NCI-H2227 (cell line): ENCODE measurements at regions not wholly inside any gene's neighbourhood (a gene's known extent, or its start where the extent isn't known, plus 50 kb on each side); places are given as distances from the start of the nearest gene placed in this dataset.
"Not testable (repeated sequence)": the region's sequence is repeated elsewhere in the genome, so short reads cannot be mapped to it uniquely, and the experiment has no call there.

Experiments
- DNase-seq: peaks from one replicate; lab custom pipeline; 2025; ENCODE audit not compliant: unreplicated experiment; lab: John Stamatoyannopoulos, UW

DNA sequence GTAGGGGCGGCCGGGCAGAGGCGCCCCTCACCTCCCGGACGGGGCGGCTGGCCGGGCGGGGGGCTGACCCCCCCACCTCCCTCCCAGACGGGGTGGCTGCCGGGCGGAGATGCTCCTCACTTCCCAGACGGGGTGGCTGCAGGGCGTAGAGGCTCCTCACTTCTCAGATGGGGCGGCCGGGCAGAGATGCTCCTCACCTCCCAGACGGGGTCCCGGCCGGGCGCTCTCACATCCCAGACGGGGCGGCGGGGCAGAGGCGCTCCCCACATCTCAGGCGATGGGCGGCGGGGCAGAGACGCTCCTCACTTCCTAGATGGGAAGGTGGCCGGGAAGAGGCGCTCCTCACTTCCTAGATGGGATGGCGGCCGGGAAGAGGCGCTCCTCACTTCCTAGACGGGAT lies 232.2 kb upstream of the PRDM1 start:
- DNase-seq = not testable (repeated sequence)

DNA sequence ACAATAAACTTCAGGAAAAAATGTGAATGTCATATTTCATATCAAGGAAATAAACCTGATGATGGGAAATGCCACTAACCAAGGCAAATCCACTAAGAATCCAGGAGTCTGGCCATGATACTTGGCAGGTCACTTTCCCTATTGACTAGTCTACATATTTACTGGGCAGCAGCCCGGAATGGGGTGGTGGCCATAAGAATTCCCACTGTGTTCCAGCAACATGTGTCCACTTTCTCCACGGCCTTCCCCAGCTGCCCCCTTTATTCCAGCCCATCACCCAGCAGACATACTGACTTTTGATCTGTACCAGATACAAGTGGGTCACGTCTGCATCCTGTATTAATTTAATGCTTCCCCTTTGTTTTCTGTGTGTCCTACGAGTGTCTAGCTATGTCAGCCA lies 234.5 kb upstream of the PRDM1 start:
- DNase-seq = no peak

DNA sequence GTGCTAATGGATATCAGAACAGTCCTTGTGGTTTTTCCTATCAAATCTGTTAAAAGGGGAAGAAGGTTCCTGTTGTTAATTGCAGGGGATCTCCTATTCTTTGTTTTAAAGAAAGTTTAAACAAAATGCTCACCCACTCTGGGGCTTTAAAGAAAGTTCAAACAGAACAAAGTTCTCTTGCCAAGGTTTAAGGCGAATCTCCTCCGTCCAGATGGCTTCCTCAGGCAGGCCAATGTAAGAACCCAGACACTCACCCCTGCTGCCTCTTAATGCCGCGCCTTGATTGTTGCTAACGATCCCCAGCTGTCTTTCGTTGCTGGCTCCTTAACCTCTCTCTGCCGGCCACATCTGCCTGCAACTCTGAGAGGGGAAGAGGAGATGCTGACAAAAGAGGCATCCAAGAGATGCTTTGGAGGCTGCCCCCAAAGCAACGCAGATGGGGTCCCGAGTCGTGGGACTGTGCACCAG lies 235.0 kb upstream of the PRDM1 start:
- DNase-seq = no peak

DNA sequence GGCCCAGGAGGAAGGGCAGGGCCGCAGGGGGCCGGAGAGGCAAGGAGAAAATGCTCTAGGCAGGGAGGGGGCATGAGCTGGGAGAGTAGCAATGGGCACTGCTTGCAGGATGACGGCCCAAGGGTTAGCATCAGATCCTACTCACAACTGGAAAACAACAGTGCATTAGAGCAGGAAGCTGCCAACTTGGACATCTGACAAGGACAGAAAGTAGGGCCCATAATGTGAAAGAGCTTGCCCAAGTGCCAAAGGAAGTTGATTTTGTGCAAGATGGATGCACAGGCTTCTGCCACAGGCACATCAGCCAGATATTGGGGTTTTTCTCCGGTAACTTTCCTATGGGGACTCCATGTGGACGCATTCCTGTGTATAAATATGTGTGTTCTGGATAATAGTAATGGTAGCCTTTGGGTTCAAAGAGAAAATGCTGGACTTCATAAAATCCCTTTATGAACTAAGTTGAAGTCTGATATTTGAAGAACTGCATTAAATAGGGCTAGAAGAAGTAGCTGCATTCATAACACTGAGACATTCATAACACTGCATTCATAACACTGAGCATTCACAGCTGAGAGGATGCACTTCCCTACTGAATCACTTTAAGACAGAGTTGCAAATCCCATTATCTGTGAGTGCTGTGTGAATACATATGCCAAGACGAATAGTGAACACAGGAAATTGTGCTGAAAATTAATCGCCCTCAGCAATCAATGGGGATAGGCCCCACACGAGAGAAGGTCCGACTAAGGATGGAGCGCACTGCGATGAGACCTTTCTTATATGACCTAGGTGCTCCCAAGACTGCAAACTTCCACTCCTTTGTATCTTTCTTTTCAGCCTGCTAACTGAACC lies 235.6 kb upstream of the PRDM1 start:
- no peak for DNase-seq

DNA sequence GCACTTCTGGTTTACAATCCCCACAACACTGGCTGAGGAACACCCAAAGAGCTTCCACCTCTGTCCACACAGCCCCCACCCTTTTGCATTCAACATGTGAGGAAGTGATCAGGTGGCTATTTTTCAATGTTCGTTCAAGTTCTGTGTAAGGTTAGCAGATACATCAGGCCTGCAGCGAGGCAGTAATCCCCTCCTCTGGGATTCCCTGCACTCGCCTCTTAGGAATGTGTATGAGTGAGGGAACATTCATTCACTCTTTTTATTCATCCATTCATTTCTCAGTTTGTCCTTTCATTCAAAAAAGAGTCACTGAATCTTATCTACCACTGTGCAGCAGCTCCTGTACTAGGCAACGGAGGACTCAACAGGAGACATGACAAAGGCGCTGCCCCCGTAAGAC lies 236.4 kb upstream of the PRDM1 start:
- no peak for DNase-seq

DNA sequence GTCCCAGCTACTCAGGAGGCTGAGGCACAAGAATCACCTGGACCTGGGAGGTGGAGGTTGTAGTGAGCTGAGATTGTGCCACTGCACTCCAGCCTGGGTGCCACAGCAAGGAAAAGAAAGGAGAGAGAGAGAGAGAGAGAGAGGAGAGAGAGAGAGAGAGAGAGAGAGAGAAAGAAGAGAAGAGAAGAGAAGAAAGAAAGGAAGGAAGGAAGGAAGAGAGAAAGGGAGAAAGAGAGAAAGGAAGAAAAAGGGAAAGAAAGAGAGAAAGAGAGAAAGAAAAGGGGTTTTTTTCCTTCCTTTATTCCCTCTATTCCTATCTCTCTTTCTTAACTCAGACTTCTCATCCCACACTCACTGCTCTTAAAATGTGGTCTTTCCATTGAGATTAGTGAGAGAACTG lies 238.7 kb upstream of the PRDM1 start:
- no peak for DNase-seq

DNA sequence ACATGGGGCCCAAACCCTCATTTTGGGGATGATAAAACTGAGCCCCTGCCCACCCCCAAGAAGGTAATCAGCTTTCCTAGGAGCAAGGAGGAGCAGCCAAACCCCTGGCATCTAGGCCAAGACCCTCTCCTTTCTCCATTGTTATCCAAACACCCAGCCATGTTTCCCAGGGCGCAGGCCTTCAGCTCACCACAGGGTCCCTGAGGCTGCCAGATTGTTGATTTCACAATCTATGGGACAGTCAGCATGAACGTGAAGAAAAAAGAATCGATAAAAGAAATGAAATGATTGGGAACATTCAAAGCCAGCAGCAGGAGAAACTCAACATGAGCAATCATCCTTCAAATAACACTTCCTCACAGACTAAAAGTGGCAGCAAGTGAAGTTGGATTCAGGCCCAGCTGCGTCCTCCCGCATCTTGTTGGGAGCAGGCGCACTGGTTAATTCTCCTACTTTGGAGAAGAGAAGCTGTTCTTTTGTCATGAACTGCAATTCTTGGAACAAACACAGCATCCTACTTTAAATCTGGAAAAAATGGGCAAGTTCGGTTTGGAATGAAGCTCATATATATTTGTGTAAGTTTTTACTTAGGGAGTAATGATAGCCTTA lies 241.8 kb upstream of the PRDM1 start:
- no peak for DNase-seq

DNA sequence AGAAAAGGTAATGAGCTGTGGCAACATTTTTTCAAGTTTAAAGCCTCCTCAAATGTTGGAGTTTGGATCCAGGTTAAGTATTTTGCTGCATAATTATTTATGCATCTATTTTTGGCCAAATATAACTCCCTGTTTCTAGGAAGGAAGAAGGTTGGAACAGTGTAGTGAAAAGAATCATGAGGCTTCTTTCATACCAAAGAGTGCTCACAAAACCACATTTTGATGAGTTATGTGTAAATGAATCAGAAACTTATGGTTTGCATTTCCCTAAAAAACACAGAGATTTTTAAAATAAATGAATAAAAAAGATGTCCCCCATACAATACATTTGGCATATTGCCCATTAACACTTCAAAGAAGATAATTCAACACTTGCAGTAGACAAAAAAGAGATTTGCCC lies 246.9 kb upstream of the PRDM1 start:
- no peak for DNase-seq

DNA sequence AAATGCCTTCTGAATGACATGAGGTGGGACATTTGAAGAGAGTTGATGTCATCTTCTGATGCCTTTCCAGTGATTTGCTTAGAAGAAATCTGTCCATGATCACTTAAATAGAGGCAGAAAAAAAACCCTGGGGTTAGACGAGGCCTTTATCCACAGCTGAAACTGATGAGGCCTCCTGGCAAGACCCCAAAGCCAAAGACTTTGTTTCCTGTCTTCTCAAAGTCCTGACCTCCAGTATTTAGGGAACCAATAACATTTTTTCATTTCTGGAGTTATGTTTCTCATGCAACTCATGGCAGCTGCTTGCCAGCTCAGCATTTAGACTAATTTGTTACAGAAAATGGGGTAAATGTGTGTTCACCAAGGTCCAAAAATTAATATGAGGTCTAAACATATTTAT lies 248.0 kb upstream of the PRDM1 start:
- DNase-seq = no peak

DNA sequence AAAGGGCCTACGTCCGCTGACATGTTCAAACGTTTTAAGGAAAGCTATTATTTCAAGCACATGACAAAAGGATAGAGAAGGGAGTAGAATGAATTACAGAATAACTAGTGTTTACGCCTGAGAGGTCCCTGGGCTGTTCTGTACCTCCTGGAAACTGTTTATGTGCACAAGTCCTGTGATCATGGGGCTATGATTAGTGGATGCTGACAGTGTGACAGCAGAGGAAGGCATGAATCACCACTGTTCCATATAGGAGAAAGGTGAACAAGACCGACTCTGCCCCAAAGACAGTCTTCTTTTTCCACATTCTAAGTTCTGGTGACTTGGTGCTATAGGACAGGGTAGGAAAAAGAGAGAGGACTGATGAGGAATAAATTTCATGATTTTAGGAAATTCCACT lies 249.2 kb upstream of the PRDM1 start:
- DNase-seq = no peak

DNA sequence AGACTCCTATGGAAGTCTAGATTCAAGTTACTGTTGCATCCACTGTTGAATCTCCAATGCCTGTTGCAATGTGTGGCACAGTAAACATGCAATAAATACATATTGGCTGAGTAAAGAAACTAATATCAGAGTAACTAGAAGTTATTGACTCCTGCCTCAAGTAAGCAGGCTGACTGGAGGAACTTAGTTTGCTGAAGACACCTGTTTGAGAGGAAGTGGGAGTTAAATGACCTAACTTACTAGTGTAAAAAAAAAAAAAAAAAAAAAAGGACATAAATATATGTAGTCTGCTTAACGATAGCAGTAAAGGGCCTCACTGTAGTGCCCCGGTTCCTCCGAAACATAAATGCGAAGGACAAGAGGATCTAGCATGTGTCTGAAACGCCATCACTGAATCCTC lies 249.8 kb upstream of the PRDM1 start:
- no peak for DNase-seq

DNA sequence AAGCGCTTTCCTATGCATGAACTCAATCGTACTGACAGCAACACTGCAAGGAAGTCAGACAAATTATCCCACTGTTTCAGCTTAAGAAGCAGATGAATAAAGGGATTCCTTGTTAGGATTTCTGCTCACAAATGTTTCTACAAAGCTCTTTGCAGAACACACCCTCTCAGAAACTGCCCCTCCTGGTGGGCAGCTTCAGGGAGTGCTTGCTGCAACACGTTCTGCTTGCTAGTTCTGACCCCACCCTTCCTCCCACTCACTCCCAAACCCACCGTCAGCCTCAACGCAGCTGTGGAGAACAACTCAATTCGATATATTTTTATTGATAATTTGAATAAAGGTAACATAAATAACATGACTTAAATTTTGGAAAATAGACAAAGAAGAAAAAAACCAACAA lies 250.8 kb upstream of the PRDM1 start:
- DNase-seq = no peak

DNA sequence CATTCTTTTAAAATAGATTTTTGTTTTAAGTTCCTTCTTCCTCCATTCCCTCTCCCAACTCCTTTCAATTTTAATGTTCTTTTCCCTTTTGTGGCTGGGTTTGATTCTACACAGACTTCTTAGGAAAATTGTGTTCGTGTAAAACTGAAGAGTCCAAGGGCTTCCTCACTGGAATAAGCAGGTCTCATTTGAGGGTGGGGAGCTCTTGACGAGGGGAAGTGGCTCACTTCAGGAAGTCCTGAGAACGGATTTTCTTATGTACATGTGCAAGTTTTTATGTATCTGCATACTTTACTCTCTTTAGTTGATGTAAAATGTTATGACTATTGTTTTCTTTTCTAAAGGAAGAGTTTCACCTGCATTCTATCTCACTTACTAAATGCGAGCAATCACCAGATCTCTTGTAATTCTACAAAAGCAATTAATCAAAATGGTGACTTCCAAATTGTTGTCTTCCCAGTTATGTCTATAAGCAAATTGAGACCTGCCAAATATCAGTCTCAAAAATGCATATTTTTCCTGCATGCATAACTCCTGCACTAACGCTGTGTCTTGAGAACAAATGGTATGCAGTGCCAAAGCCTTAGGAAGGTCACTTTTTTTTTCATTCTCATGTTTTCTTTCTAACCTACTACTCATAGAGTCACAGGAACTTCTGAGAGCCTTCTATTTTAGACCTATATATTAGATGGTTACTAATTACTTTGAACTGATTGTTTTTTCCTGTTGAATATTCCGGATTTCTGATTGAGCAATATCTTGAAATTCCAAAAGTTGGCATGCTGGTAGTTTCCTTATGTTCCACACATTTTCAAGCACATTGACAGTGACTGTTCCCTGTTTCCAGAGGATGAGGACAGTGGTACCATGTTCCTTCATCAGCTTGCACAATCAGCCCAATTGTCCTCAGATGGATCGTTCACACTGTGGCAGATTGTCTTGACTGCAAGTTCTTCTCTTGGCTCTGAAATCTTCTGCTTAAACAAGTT lies 251.9 kb upstream of the PRDM1 start:
- DNase-seq = no peak

DNA sequence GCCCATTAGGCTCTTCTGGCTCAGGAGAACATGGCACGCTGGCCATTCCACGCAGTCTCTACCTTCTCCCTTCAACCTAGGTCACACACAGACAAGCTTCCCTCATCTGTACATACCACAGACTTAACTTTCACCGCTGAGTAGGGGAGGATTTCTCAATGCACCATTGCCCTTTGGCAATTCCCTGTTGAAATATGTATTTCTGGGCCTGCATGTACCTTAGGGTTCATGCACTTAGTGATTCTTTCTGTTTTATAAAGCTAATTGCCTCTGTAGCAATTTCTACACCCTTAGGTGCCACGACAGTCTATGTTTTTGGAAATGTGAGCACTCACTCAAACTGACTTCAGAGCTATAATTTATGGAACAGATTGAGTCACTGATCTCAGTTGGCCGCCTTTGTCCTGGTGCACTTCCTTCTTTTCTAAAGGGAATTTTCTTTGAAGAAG lies 253.8 kb upstream of the PRDM1 start:
- no peak for DNase-seq

DNA sequence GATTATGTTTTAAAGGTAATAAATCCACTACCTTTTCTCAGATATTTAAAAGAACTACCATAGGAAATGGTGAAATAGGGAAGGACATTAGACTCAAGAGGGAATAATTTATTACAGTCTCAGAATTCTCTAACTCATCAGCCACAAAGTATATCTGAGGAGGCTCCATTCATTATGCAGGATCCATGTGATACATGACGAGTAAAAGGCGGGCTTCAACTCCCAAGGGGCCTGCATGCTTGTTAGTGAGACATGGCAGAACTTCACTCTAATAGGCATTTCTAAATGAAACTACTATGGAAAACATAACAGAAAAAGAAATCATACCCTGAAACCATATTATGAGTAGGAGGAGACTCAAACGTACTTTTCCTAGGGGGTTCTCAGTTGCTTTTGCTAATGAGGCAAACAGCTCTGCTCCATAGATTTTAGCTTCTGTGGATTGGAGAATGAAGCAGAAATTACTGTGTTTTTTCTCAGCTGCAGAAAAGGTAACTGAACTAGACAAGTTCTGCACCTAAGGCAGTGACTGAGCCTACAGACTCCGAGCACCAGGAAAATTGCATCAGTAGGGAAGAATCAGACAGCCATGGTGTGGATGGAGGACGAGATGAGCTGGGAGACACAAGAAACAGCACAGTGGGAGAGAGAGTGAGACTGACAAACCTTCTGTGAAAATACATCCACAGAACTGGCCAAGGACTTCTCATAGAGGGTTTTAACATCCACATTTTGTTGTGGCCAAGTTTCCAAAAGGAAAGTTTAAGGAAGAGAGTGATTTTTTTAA lies 254.6 kb upstream of the PRDM1 start:
- DNase-seq = no peak

DNA sequence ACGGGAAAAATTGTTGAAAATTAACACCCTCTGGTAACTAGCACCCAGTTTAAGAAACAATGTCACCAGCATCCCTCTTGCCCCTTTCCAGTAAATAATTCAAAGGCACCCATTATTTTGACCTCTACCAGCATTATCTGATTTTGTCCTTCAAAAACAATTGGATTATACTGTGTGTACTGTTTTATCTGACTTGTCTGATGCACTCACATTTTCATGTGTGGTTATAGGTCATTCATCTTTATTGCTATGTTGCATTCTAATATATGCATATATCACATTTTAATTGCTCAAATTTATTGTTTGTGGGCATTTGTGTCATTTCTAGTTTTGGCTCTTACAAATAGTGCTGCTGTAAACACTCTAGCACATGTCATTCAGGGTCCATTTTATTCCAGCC lies 260.9 kb upstream of the PRDM1 start:
- DNase-seq = no peak

DNA sequence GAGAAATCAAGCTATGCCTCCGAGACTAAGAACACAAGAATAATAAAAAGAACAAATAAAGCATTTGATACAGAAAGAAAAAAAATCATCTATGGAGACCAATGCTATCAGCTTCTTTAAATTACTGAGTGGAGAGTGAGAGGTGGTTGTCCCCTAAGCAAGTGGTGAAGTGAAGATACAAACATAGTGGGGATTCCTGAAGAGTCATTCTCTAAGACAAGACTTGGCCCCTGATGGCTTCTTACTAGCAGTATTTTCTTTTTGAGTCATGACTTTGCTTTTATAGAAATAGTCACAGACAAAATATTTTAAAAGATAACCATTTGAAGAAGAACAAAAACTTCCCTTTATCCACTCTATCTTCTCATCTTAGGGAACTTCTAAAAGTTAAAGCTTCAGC lies 261.4 kb upstream of the PRDM1 start:
- no peak for DNase-seq

DNA sequence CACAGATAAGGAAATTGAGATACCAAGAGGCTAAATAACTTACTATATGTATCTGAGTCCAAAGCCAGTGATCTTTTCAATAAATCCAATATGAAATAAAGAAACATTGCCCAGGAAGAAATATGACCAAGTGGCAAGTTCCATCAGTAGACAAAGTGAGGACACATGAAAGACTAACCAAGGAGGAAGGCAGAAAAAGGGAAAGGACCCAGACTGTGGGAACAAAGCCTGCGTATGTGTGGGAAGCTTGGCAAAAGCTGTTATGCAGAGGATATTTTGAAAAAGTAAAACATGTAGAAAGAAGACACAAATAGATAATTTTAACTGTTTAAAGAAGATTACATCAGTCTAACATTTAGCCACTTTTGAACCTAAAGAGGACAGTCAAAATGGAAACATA lies 264.4 kb upstream of the PRDM1 start:
- DNase-seq = no peak

DNA sequence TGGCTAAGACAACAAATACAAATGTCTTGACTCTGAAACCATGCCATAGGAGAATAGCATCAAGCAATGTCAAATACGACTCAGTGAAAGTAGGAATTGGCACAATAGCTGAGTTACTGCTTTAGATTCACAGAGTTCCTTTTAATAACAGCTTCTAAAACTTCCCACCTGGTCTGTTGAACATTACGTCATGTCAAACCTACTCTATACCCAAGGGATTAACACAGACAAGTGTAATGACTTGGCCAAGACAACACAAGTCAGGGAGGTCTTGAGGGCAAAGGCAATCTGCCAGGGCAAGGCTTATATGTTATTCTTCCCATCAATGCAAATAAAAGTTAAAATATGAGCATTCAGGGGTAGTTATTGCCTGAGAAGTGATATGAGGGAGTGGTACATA lies 265.1 kb upstream of the PRDM1 start:
- no peak for DNase-seq

DNA sequence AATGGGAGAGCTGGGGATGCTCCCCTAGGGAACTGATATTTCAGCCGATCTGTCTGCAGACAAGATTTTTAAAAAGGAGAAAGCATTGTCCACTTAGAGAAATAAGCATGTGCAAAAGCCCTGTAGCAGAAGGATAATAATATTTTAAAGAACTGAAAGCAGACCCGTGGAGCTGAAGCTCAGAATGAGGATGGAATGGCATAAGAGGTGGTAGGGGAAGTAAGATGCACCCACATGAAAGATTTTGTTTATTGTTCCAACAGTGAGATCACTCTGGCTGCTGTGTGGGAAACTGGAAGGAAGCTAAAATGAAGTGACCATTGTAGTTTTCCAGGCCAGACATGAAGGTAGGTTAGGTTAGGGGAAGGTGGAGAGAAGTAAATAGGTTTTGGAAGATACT lies 266.4 kb upstream of the PRDM1 start:
- DNase-seq = no peak

DNA sequence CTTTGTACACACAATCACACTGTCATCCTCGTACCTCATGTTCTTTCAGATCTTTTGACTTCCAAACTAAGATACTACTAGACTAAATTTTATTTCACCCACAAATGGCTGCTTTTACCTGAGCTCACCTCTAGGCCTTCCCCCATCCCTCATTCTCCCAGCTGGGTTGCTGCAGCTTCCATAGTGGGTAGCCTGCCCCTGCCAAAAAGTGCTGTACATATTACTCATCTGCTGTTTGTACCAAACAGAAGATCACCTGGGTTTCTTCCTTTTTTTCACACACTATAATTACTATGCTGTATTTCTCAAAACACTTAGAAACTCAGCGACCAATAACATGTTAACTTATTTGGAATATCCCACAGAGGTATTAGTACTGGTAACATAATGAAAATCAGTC lies 267.6 kb upstream of the PRDM1 start:
- no peak for DNase-seq
